ENCODE measurements at regions not wholly inside any gene's neighbourhood (a gene's known extent, or its start where the extent isn't known, plus 50 kb on each side); places are given as distances from the start of the nearest gene placed in this dataset.

GRCh38 chr19:32264568-32264967 lies 80.8 kb upstream of the ZNF507 start (continued):
- TF ChIP-seq AFF4 (CRISPR knock-in tag; IDR thresholded peaks at IDR 0.05) (no peak), ZNF770 (CRISPR knock-in tag; IDR thresholded peaks at IDR 0.05) (no peak)

GRCh38 chr19:32265995-32266394 lies 79.4 kb upstream of the ZNF507 start:
- ATAC-seq, result no peak
- Histone ChIP-seq H3K27me3 (ENCODE audit: control insufficient read depth in 1 of 2, insufficient read depth in 2 of 2, low read length in 2 of 2) (peaks cover 2 to 12% of the 10 kb centered on the region in 2 experiments; a peak in 2 of 5 replicates), H3K9ac (ENCODE audit: insufficient read depth, low read depth, low read length) (no peak overlapping the region), H3K36me3 (replicated peaks in 1 of 2; ENCODE audit: control insufficient read depth in 1 of 2, insufficient read depth in 2 of 2, low read length in 2 of 2) (no peaks in the 10 kb centered on the region), H3K4me3 (replicated peaks in 1 of 3; ENCODE audit: insufficient read depth in 1 of 3, low read depth in 2 of 3, low read length in 3 of 3) (no peak overlapping the region), H3K4me1 (ENCODE audit: insufficient read depth, low read length) (no peaks in the 10 kb centered on the region), H4K20me1 (ENCODE audit: insufficient read depth, low read length) (no peaks in the 10 kb centered on the region), H3K27ac (ENCODE audit: extremely low read length, insufficient read depth, low read length) (no peak overlapping the region), H3K79me2 (ENCODE audit: insufficient read depth, low read length) (no peaks in the 10 kb centered on the region), H3K9me3 (ENCODE audit: low read length) (no peaks in the 10 kb centered on the region), H3K4me2 (ENCODE audit: low read depth, low read length) (no peak overlapping the region), H2AFZ (ENCODE audit: low read length) (no peak overlapping the region)
- CTCF ChIA-PET (ENCODE audit: low intra/inter-chr PET ratio, low total read pairs), result no interaction called here
- FAIRE-seq, result no peak
- in situ Hi-C loops (cut with HindIII; ENCODE audit: extremely low pct_ligation_motif_present, low pct_unique_long_range_greater_than_20kb), result no loop called here
- intact Hi-C loops (cut with micrococcal nuclease; ENCODE audit: unreplicated experiment), result no loop called here
- no peak for DNase-seq (ENCODE audit: low spot score)
- 0% methylated on average over 5 of the region's 5 CpGs for WGBS (ENCODE audit: low lambda C conversion rate)
- POLR2A ChIA-PET, result no interaction called here
- no TSS peak for BruUV-seq (replicated peaks)
- no peak for TF ChIP-seq ELF1 (CRISPR knock-in tag; IDR thresholded peaks at IDR 0.05)
- no peak for TF ChIP-seq TEAD3 (CRISPR knock-in tag; optimal IDR thresholded peaks at IDR 0.05; ENCODE audit: borderline replicate concordance)
- no peak for TF ChIP-seq ZNF589 (CRISPR knock-in tag; conservative IDR thresholded peaks at IDR 0.05)
- no peak for TF ChIP-seq KLF6 (CRISPR knock-in tag; IDR thresholded peaks at IDR 0.05)
- no peak for TF ChIP-seq ZNF790 (CRISPR knock-in tag; IDR thresholded peaks at IDR 0.05; ENCODE audit: borderline replicate concordance)
- TF ChIP-seq ZNF556 (CRISPR knock-in tag; IDR thresholded peaks at IDR 0.05; ENCODE audit: borderline replicate concordance), result no peak
- TF ChIP-seq ZNF430 (CRISPR knock-in tag; IDR thresholded peaks at IDR 0.05), result no peak
- no peak for TF ChIP-seq HNRNPUL1 (IDR thresholded peaks at IDR 0.05; ENCODE audit: low read depth, low read length)
- no peak for TF ChIP-seq NR0B2 (CRISPR knock-in tag; IDR thresholded peaks at IDR 0.05)
- TF ChIP-seq ZNF143 (CRISPR knock-in tag; IDR thresholded peaks at IDR 0.05), result no peak

Measured in HepG2 (cell line).